ENCODE measurements at regions not wholly inside any gene's neighbourhood (a gene's known extent, or its start where the extent isn't known, plus 50 kb on each side); places are given as distances from the start of the nearest gene placed in this dataset.

- H3K27ac ChIP-seq, result no peak overlapping the region
- POLR2A ChIA-PET (ENCODE audit: low non-redundant PET), result no interaction called here
- CTCF ChIA-PET, result interaction anchor here (0.6 kb wide), 1 partner anchor 1287 kb away, joined by 3 read pairs; no protein-coding TSS in a partner anchor
- DNase-seq (ENCODE audit: low spot score), result no peak
- no peak for TF ChIP-seq CTCF (conservative IDR thresholded peaks at IDR 0.05; ENCODE audit: low read depth)
These were observed 69.6 kb downstream of the PTGR3 start for GRCh38 chr18:75139226-75139911.

GRCh38 chr18:75137346-75137877 is 71.5 kb downstream of the PTGR3 start:
- no peak for DNase-seq (ENCODE audit: low spot score)
- ChIA-PET POLR2A (ENCODE audit: low non-redundant PET) (no interaction called here), CTCF (no interaction called here)
- no peak for TF ChIP-seq CTCF (conservative IDR thresholded peaks at IDR 0.05; ENCODE audit: low read depth)
- H3K27ac ChIP-seq, result no peak overlapping the region

GRCh38 chr18:75135158-75135725 is 73.7 kb downstream of the PTGR3 start:
- CTCF ChIA-PET, result no interaction called here
- no peak for DNase-seq (ENCODE audit: low spot score)
- POLR2A ChIA-PET (ENCODE audit: low non-redundant PET), result no interaction called here
- TF ChIP-seq CTCF (conservative IDR thresholded peaks at IDR 0.05; ENCODE audit: low read depth), result no peak
- no peak overlapping the region for H3K27ac ChIP-seq

GRCh38 chr18:75134611-75134975 is 74.3 kb downstream of the PTGR3 start:
- TF ChIP-seq CTCF (conservative IDR thresholded peaks at IDR 0.05; ENCODE audit: low read depth), result no peak
- no peak for DNase-seq (ENCODE audit: low spot score)
- POLR2A ChIA-PET (ENCODE audit: low non-redundant PET), result no interaction called here
- CTCF ChIA-PET, result no interaction called here
- no peak overlapping the region for H3K27ac ChIP-seq

- POLR2A ChIA-PET (ENCODE audit: low non-redundant PET), result no interaction called here
- no peak for DNase-seq (ENCODE audit: low spot score)
- TF ChIP-seq CTCF (conservative IDR thresholded peaks at IDR 0.05; ENCODE audit: low read depth), result no peak
- H3K27ac ChIP-seq, result no peak overlapping the region
- CTCF ChIA-PET, result no interaction called here
These were observed 75.0 kb downstream of the PTGR3 start for GRCh38 chr18:75133721-75134610.

GRCh38 chr18:75132931-75133525 is 75.9 kb downstream of the PTGR3 start:
- CTCF ChIA-PET, result no interaction called here
- no peak for DNase-seq (ENCODE audit: low spot score)
- POLR2A ChIA-PET (ENCODE audit: low non-redundant PET), result no interaction called here
- H3K27ac ChIP-seq, result no peak overlapping the region
- no peak for TF ChIP-seq CTCF (conservative IDR thresholded peaks at IDR 0.05; ENCODE audit: low read depth)
